Activated CD4-positive, CD25-positive, alpha-beta regulatory T cell (primary cell): ENCODE measurements at regions not wholly inside any gene's neighbourhood (a gene's known extent, or its start where the extent isn't known, plus 50 kb on each side); places are given as distances from the start of the nearest gene placed in this dataset.

Experiments used
- DNase-seq, 4 experiments: peaks; one replicate each; lab custom pipeline; 2025; lab: John Stamatoyannopoulos, UW

GRCh38 chr11:19472679-19473078 is 231.9 kb upstream of the E2F8 start:
- DNase-seq, result no peak

- DNase-seq, result no peak
Observed at GRCh38 chr11:19467904-19468303, 227.2 kb upstream of the E2F8 start.

- DNase-seq, result no peak
Observed at GRCh38 chr11:19466314-19466713, 225.6 kb upstream of the E2F8 start.

- no peak for DNase-seq
Observed at GRCh38 chr11:19463976-19464375, 223.2 kb upstream of the E2F8 start.

- no peak for DNase-seq
Observed at GRCh38 chr11:19460718-19461405, 220.1 kb upstream of the E2F8 start.

- no peak for DNase-seq
Observed at GRCh38 chr11:19459240-19459639, 218.5 kb upstream of the E2F8 start.

- no peak for DNase-seq
Observed at GRCh38 chr11:19458721-19459120, 218.0 kb upstream of the E2F8 start.

GRCh38 chr11:19458231-19458630 is 217.5 kb upstream of the E2F8 start:
- DNase-seq, result no peak

- no peak for DNase-seq
Observed at GRCh38 chr11:19455731-19456130, 215.0 kb upstream of the E2F8 start.

GRCh38 chr11:19453651-19454257 is 213.0 kb upstream of the E2F8 start:
- DNase-seq, result no peak

GRCh38 chr11:19451609-19452008 is 210.9 kb upstream of the E2F8 start:
- no peak for DNase-seq

GRCh38 chr11:19450282-19450681 is 209.5 kb upstream of the E2F8 start:
- no peak for DNase-seq

GRCh38 chr11:19448651-19449050 is 207.9 kb upstream of the E2F8 start:
- no peak for DNase-seq

GRCh38 chr11:19447150-19447566 is 206.4 kb upstream of the E2F8 start:
- DNase-seq, result no peak

- no peak for DNase-seq
Observed at GRCh38 chr11:19445771-19446170, 205.0 kb upstream of the E2F8 start.

- no peak for DNase-seq
Observed at GRCh38 chr11:19444231-19444630, 203.5 kb upstream of the E2F8 start.

GRCh38 chr11:19442554-19442910 is 201.8 kb upstream of the E2F8 start:
- no peak for DNase-seq

GRCh38 chr11:19441752-19442553 is 201.2 kb upstream of the E2F8 start:
- DNase-seq, result peak in 1 of 4 experiments; percentile 2

- no peak for DNase-seq
Observed at GRCh38 chr11:19441288-19441687, 200.5 kb upstream of the E2F8 start.

- DNase-seq, result no peak
Observed at GRCh38 chr11:19437760-19438159, 197.0 kb upstream of the E2F8 start.

GRCh38 chr11:19436932-19437331 is 196.2 kb upstream of the E2F8 start:
- DNase-seq, result no peak

GRCh38 chr11:19435306-19435989 is 194.7 kb upstream of the E2F8 start:
- DNase-seq, result no peak

- DNase-seq, result no peak
Observed at GRCh38 chr11:19433791-19434190, 193.0 kb upstream of the E2F8 start.
